OCI-LY7 (cell line): ENCODE measurements at regions not wholly inside any gene's neighbourhood (a gene's known extent, or its start where the extent isn't known, plus 50 kb on each side); places are given as distances from the start of the nearest gene placed in this dataset.

Experiments used
- BruUV-seq: library from RNA; stranded (reverse); fragments of 400-500 nt; replicated peaks from 2 replicates; lab custom pipeline; 2021; lab: Mats Ljungman, UMichigan
- CTCF ChIA-PET: fragments of 300-600 bp; sonication (Branson Sonifier 250); formaldehyde crosslinking; loops from one replicate; lab custom pipeline; 2022; ENCODE audit warnings: antibody characterized with exemption; ENCODE audit not compliant: unreplicated experiment; lab: Charles Lee
- POLR2A ChIA-PET: fragments of 300-600 bp; sonication (Branson Sonifier 250); formaldehyde crosslinking; loops from one replicate; lab custom pipeline; 2022; ENCODE audit warnings: antibody characterized with exemption; lab: Charles Lee
- DNase-seq: peaks from one replicate; pipeline ENCODE4 v3.0.0-alpha.2; 2015; ENCODE audit warnings: low spot score
- H2AFZ ChIP-seq: fragments of 200-600 bp; sonication (generic), shearing (Covaris generic); 2 replicates; pipeline ENCODE4 v1.6.1; 2014; ENCODE audit warnings: mild to moderate bottlenecking, antibody characterized with exemption, low read length, moderate library complexity
- H3K27ac ChIP-seq: fragments of 200-600 bp; sonication (generic); 2 replicates; pipeline ENCODE4 v1.5.1; 2014; ENCODE audit warnings: mixed run types, low read depth, mild to moderate bottlenecking, moderate library complexity, low read length, inconsistent platforms; ENCODE audit not compliant: poor library complexity, severe bottlenecking
- H3K36me3 ChIP-seq: fragments of 200-600 bp; sonication (generic); 2 replicates; pipeline ENCODE4 v1.6.1; 2014; ENCODE audit warnings: mild to moderate bottlenecking, antibody characterized with exemption, low read length, moderate library complexity, mixed read lengths; ENCODE audit not compliant: insufficient read depth
- H3K4me1 ChIP-seq: fragments of 200-600 bp; sonication (generic); 2 replicates; pipeline ENCODE4 v1.5.1; 2014; ENCODE audit warnings: mild to moderate bottlenecking, low read length; ENCODE audit not compliant: insufficient read depth, poor library complexity, severe bottlenecking
- H3K4me2 ChIP-seq: fragments of 200-600 bp; sonication (generic); 2 replicates; pipeline ENCODE4 v1.6.1; 2014; ENCODE audit warnings: mild to moderate bottlenecking, low read length
- H3K4me3 ChIP-seq: fragments of 200-600 bp; sonication (generic); 2 replicates; pipeline ENCODE4 v1.5.1; 2014; ENCODE audit warnings: mild to moderate bottlenecking, low read depth, low read length; ENCODE audit not compliant: poor library complexity, severe bottlenecking
- H3K79me2 ChIP-seq: fragments of 200-600 bp; sonication (generic); 2 replicates; pipeline ENCODE4 v1.6.1; 2016; ENCODE audit warnings: low read depth, mild to moderate bottlenecking, low read length, moderate library complexity, mixed read lengths; ENCODE audit not compliant: insufficient read depth
- H3K9me2 ChIP-seq: fragments of 200-600 bp; sonication (generic); 2 replicates; pipeline ENCODE4 v1.6.1; 2016; ENCODE audit warnings: mild to moderate bottlenecking, low read length, mixed read lengths; ENCODE audit not compliant: insufficient read depth
- H3K9me3 ChIP-seq: fragments of 200-600 bp; sonication (generic); 2 replicates; pipeline ENCODE4 v1.6.1; 2014; ENCODE audit warnings: mild to moderate bottlenecking, mixed run types, low read length, mixed read lengths
- H4K20me1 ChIP-seq: fragments of 200-600 bp; sonication (generic); 2 replicates; pipeline ENCODE4 v1.6.1; 2014; ENCODE audit warnings: mild to moderate bottlenecking, antibody characterized with exemption, low read length, moderate library complexity, mixed read lengths; ENCODE audit not compliant: insufficient read depth
- EZH2phosphoT487 ChIP-seq: fragments of 200-600 bp; sonication (generic); IDR thresholded peaks from 2 replicates; pipeline ENCODE4 v1.6.1; 2018; ENCODE audit warnings: low read depth, borderline replicate concordance, mild to moderate bottlenecking, mixed run types, antibody characterized with exemption, low read length, moderate library complexity, mixed read lengths
- intact Hi-C: fragments of 100-400 bp; cut with micrococcal nuclease; formaldehyde crosslinking; loops from one replicate; pipeline ENCODE4 v1.10.0; 2022; ENCODE audit not compliant: unreplicated experiment
- TF ChIP-seq, protein P1 (sequence below): fragments of 200-600 bp; sonication (generic); conservative IDR thresholded peaks from 2 replicates; pipeline ENCODE4 v1.5.1; 2014; ENCODE audit warnings: mild to moderate bottlenecking, antibody characterized with exemption, low read length, moderate library complexity, mixed read lengths

DNA sequence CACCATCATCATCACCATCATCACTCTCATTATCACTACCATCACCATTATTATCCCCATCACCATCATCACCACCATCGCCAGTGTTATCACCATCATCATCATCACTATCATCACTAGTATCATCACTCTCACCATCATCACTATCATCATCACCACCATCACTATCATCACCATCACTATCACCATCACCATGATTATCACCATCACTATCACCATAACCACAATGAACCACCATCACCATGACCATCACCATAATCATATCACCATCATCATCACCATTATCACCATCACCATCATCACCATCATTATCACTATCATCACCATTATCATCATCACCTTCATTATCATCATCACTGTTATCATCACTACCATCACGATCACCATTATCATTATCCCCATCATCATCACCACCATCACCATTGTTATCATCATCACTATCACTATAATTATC, 326.7 kb downstream of the BRD1 start:
- H3K4me1 ChIP-seq: peaks cover 9% of the 10 kb centered on the region
- H3K36me3 ChIP-seq: no peaks in the 10 kb centered on the region
- H3K4me2 ChIP-seq: no peak overlapping the region

DNA sequence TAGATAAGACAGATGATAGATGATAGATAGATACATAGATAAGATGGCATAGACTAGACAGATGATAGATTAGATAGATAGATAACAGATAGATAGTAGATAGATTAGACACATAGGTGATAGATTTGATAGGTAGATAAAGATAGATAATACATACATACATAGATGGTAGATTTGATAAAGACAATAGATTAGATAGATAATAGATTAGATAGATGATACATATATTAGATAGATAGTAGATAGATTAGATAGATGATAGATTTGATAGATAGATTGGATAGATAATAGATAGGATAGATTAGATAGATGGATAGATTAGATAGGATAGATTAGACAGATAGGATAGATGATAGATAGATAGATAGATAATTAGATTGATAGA, 327.6 kb downstream of the BRD1 start:
- Histone ChIP-seq H3K4me1 (peaks cover 9% of the 10 kb centered on the region), H3K79me2 (no peaks in the 10 kb centered on the region), H3K9me2 (no peaks in the 10 kb centered on the region), H2AFZ (no peak overlapping the region), H3K4me2 (no peak overlapping the region), H3K27ac (no peak overlapping the region), H3K4me3 (no peak overlapping the region), H3K36me3 (no peaks in the 10 kb centered on the region), H4K20me1 (no peaks in the 10 kb centered on the region), H3K9me3 (no peaks in the 10 kb centered on the region)
- no peak for TF ChIP-seq EZH2phosphoT487
- TF ChIP-seq, protein P1, sequence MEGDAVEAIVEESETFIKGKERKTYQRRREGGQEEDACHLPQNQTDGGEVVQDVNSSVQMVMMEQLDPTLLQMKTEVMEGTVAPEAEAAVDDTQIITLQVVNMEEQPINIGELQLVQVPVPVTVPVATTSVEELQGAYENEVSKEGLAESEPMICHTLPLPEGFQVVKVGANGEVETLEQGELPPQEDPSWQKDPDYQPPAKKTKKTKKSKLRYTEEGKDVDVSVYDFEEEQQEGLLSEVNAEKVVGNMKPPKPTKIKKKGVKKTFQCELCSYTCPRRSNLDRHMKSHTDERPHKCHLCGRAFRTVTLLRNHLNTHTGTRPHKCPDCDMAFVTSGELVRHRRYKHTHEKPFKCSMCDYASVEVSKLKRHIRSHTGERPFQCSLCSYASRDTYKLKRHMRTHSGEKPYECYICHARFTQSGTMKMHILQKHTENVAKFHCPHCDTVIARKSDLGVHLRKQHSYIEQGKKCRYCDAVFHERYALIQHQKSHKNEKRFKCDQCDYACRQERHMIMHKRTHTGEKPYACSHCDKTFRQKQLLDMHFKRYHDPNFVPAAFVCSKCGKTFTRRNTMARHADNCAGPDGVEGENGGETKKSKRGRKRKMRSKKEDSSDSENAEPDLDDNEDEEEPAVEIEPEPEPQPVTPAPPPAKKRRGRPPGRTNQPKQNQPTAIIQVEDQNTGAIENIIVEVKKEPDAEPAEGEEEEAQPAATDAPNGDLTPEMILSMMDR: no peak
- intact Hi-C loops: no loop called here
- ChIA-PET POLR2A (no interaction called here), CTCF (no interaction called here)
- no TSS peak for BruUV-seq
- no peak for DNase-seq

More for the DNA sequence above, 326.7 kb downstream of the BRD1 start:
- BruUV-seq: no TSS peak
- H3K4me3 ChIP-seq: no peak overlapping the region
- no peaks in the 10 kb centered on the region for H4K20me1 ChIP-seq
- TF ChIP-seq EZH2phosphoT487: no peak
- TF ChIP-seq, protein P1: no peak
- H3K27ac ChIP-seq: no peak overlapping the region
- no peak overlapping the region for H2AFZ ChIP-seq
- intact Hi-C loops: no loop called here
- no peaks in the 10 kb centered on the region for H3K9me3 ChIP-seq
- DNase-seq: no peak
- ChIA-PET POLR2A (no interaction called here), CTCF (no interaction called here)
- no peaks in the 10 kb centered on the region for H3K9me2 ChIP-seq
- no peaks in the 10 kb centered on the region for H3K79me2 ChIP-seq

DNA sequence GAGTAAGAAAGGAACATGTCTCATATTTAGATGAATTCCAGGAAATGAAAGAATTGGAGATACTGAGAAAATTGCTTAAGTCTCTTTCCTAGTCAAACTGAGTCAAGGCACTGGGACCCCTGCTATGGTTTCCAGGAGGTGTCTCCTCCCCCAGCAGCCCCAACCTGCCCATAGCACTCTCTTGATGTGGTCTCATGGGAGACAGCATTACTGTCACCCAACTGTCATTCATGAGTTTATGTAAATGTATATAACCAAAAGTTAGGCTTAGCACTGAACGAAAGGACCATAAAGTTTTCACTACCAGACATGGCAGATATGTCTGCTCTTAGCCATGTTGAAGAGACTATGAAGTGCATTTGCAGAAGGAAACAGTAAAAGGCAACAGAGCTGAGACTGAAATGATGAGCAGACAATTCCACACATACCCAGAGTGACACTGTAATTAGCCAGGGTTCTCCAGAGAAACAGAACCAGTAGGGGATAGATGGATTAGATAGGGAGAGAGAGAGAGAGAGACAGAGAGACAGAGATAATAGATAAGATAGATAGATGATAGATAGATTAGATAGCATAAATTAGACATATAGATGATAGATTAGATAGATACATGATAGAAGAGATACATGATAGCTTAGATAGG, 328.1 kb downstream of the BRD1 start:
- no TSS peak for BruUV-seq
- CTCF ChIA-PET: no interaction called here
- DNase-seq: no peak
- H3K79me2 ChIP-seq: no peaks in the 10 kb centered on the region
- no peak overlapping the region for H3K4me3 ChIP-seq
- H3K4me2 ChIP-seq: no peak overlapping the region
- no peaks in the 10 kb centered on the region for H3K9me3 ChIP-seq
- H3K9me2 ChIP-seq: no peaks in the 10 kb centered on the region
- TF ChIP-seq EZH2phosphoT487: no peak
- TF ChIP-seq, protein P1: no peak
- no peaks in the 10 kb centered on the region for H4K20me1 ChIP-seq
- no peak overlapping the region for H2AFZ ChIP-seq
- H3K36me3 ChIP-seq: no peaks in the 10 kb centered on the region
- H3K4me1 ChIP-seq: peaks cover 9% of the 10 kb centered on the region
- intact Hi-C loops: no loop called here
- H3K27ac ChIP-seq: no peak overlapping the region
- POLR2A ChIA-PET: no interaction called here
